PC-3 (cell line): ENCODE measurements at regions not wholly inside any gene's neighbourhood (a gene's known extent, or its start where the extent isn't known, plus 50 kb on each side); places are given as distances from the start of the nearest gene placed in this dataset.

ENCODE experiments used
- ATAC-seq: fragments of 200-7000 bp; cut with Tn5 transposase; 2 replicates; pipeline ENCODE4 v1.9.1; 2020; ENCODE audit warnings: mild to moderate bottlenecking, moderate library complexity
- BruUV-seq: library from RNA; stranded (reverse); fragments of 400-500 nt; replicated peaks from 2 replicates; lab custom pipeline; 2021; lab: Mats Ljungman, UMichigan
- CTCF ChIA-PET: fragments of 300-600 bp; sonication (Branson Sonifier 250); formaldehyde crosslinking; loops from one replicate; lab custom pipeline; 2022; ENCODE audit warnings: antibody characterized with exemption; lab: Charles Lee
- POLR2A ChIA-PET: fragments of 300-600 bp; sonication (Branson Sonifier 250); formaldehyde crosslinking; loops from one replicate; lab custom pipeline; 2022; ENCODE audit warnings: antibody characterized with exemption; ENCODE audit not compliant: unreplicated experiment; lab: Charles Lee
- DNase-seq: peaks from one replicate; pipeline ENCODE4 v3.0.0-alpha.2; 2015
- H2AFZ ChIP-seq: fragments of 300-600 bp; sonication (generic); 2 replicates; pipeline ENCODE4 v1.6.0; 2016; ENCODE audit warnings: antibody characterized with exemption, low read length
- H3F3A ChIP-seq: fragments of 300-600 bp; sonication (generic); one replicate; pipeline ENCODE4 v1.6.0; 2017; ENCODE audit warnings: antibody characterized with exemption, low read length, control low read depth, mild to moderate bottlenecking; ENCODE audit not compliant: unreplicated experiment
- H3K27ac ChIP-seq: fragments of 300-600 bp; sonication (generic); 2 replicates; pipeline ENCODE4 v1.5.1; 2016; ENCODE audit warnings: mild to moderate bottlenecking, low read length
- H3K27me3 ChIP-seq: fragments of 300-600 bp; sonication (generic); 2 replicates; pipeline ENCODE4 v1.6.1; 2016; ENCODE audit warnings: low read length, mixed read lengths
- H3K36me3 ChIP-seq: fragments of 300-600 bp; sonication (generic); 2 replicates; pipeline ENCODE4 v1.6.1; 2016; ENCODE audit warnings: low read depth, mixed run types, low read length, mixed read lengths
- H3K4me1 ChIP-seq: fragments of 300-600 bp; sonication (generic); 2 replicates; pipeline ENCODE4 v1.5.1; 2016; ENCODE audit warnings: low read length; ENCODE audit not compliant: insufficient read depth
- H3K4me2 ChIP-seq: fragments of 300-600 bp; sonication (generic); 2 replicates; pipeline ENCODE4 v1.6.0; 2016; ENCODE audit warnings: low read length
- H3K4me3 ChIP-seq: fragments of 300-600 bp; sonication (generic); 2 replicates; pipeline ENCODE4 v1.5.1; 2016; ENCODE audit warnings: mild to moderate bottlenecking, low read length, mixed read lengths
- H3K79me2 ChIP-seq: fragments of 300-600 bp; sonication (generic); 2 replicates; pipeline ENCODE4 v1.6.1; 2017; ENCODE audit warnings: low read length, mixed read lengths
- H3K9ac ChIP-seq: fragments of 300-600 bp; sonication (generic); 2 replicates; pipeline ENCODE4 v1.6.0; 2016; ENCODE audit warnings: mild to moderate bottlenecking, low read length
- H3K9me2 ChIP-seq: fragments of 300-600 bp; sonication (generic); replicated peaks from 2 replicates; pipeline ENCODE4 v1.6.1; 2016; ENCODE audit warnings: mixed run types, low read length, mixed read lengths
- H3K9me3 ChIP-seq: fragments of 300-600 bp; sonication (generic); 2 replicates; pipeline ENCODE4 v1.6.1; 2016; ENCODE audit warnings: low read length, mixed read lengths
- H4K20me1 ChIP-seq: fragments of 300-600 bp; sonication (generic); 2 replicates; pipeline ENCODE4 v1.6.1; 2016; ENCODE audit warnings: low read length, mixed read lengths
- CTCF ChIP-seq: fragments of 300-600 bp; sonication (generic); conservative IDR thresholded peaks from 2 replicates; pipeline ENCODE4 v1.5.1; 2017; ENCODE audit warnings: antibody characterized with exemption, low read depth, mild to moderate bottlenecking, low read length
- EZH2 ChIP-seq: fragments of 300-600 bp; sonication (generic); IDR thresholded peaks from one replicate; pipeline ENCODE4 v1.6.1; 2017; ENCODE audit warnings: antibody characterized with exemption, mild to moderate bottlenecking, low read length; ENCODE audit not compliant: unreplicated experiment
- EZH2phosphoT487 ChIP-seq: fragments of 300-600 bp; sonication (generic); IDR thresholded peaks from 2 replicates; pipeline ENCODE4 v1.6.1; 2018; ENCODE audit warnings: mild to moderate bottlenecking, antibody characterized with exemption, low read length, borderline replicate concordance
- intact Hi-C: fragments of 100-400 bp; cut with micrococcal nuclease; formaldehyde crosslinking; loops from 2 replicates; pipeline ENCODE4 v1.9.0; 2023

GRCh38 chr11:42837994-42838393, 473.8 kb upstream of the API5 start:
- H3K9ac ChIP-seq: no peak overlapping the region
- no TSS peak for BruUV-seq
- POLR2A ChIA-PET: no interaction called here
- H3K9me2 ChIP-seq: no peaks in the 10 kb centered on the region
- no peak overlapping the region for H3K27ac ChIP-seq
- TF ChIP-seq EZH2phosphoT487 (no peak), CTCF (no peak), EZH2 (no peak)
- no peak for DNase-seq
- H3K9me3 ChIP-seq: no peaks in the 10 kb centered on the region
- no peak for ATAC-seq
- H3K4me3 ChIP-seq: no peak overlapping the region
- H2AFZ ChIP-seq: no peak overlapping the region
- intact Hi-C loops: no loop called here
- H3K79me2 ChIP-seq: no peaks in the 10 kb centered on the region
- no peaks in the 10 kb centered on the region for H3K4me1 ChIP-seq
- H3K27me3 ChIP-seq: no peaks in the 10 kb centered on the region
- H3F3A ChIP-seq: no peaks in the 10 kb centered on the region
- H4K20me1 ChIP-seq: no peaks in the 10 kb centered on the region
- H3K36me3 ChIP-seq: no peaks in the 10 kb centered on the region
- no peak overlapping the region for H3K4me2 ChIP-seq
- CTCF ChIA-PET: no interaction called here

DNA sequence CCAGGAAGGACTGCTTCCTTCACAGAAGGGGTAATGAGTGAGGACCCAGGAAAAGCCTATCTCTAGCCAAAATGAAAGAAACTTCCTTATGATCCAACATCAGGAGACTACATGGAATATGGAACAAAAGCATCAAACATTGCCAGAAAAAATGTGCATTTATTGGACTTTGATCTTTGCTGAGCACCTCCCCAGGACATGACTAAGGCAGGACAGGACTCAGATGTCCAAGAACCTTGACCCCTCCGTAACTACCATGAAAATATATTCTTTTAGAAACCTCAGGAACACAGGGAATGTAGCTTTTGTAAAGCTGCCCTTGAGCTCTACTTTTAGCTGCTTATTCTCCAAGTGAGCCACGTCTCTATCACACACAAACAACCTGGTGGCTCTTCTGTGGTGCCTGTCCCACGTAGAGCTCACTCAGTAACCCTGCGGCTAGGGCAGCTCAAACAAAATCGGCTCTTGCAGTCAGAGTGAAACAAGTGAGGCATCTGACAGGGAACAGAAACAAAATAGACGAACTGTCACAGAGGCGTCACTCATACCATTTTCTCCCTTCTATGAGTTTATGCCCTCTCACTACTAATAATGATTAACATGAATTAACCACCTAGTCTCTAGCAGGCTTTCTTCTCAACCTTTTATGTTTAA, 471.5 kb upstream of the API5 start:
- no peak overlapping the region for H2AFZ ChIP-seq
- DNase-seq (no peak), ATAC-seq (no peak)
- H3K27ac ChIP-seq: no peak overlapping the region
- H3K9me2 ChIP-seq: no peaks in the 10 kb centered on the region
- H3K9ac ChIP-seq: no peak overlapping the region
- H3K79me2 ChIP-seq: no peaks in the 10 kb centered on the region
- no TSS peak for BruUV-seq
- H3F3A ChIP-seq: no peaks in the 10 kb centered on the region
- H3K4me2 ChIP-seq: no peak overlapping the region
- no peaks in the 10 kb centered on the region for H3K27me3 ChIP-seq
- H3K4me3 ChIP-seq: no peak overlapping the region
- H4K20me1 ChIP-seq: no peaks in the 10 kb centered on the region
- ChIA-PET POLR2A (no interaction called here), CTCF (interaction anchor here (0.5 kb wide), 1 partner anchor 1799 kb away, joined by 3 read pairs; no protein-coding TSS in a partner anchor)
- intact Hi-C loops: no loop called here
- no peaks in the 10 kb centered on the region for H3K36me3 ChIP-seq
- no peaks in the 10 kb centered on the region for H3K4me1 ChIP-seq
- H3K9me3 ChIP-seq: no peaks in the 10 kb centered on the region
- TF ChIP-seq CTCF: no peak
- TF ChIP-seq EZH2phosphoT487: no peak
- no peak for TF ChIP-seq EZH2

- no TSS peak for BruUV-seq
- ChIA-PET POLR2A (no interaction called here), CTCF (interaction anchor here (0.5 kb wide), 1 partner anchor 1798 kb away, joined by 3 read pairs; no protein-coding TSS in a partner anchor)
These were observed 470.9 kb upstream of the API5 start for GRCh38 chr11:42840860-42841259.

More at GRCh38 chr11:42840860-42841259, 470.9 kb upstream of the API5 start:
- DNase-seq: no peak
- Histone ChIP-seq H3K4me3 (no peak overlapping the region), H3K79me2 (no peaks in the 10 kb centered on the region), H3K9ac (no peak overlapping the region), H3K36me3 (no peaks in the 10 kb centered on the region), H4K20me1 (no peaks in the 10 kb centered on the region), H2AFZ (no peak overlapping the region), H3F3A (no peaks in the 10 kb centered on the region), H3K27ac (no peak overlapping the region), H3K27me3 (no peaks in the 10 kb centered on the region), H3K4me1 (no peaks in the 10 kb centered on the region), H3K9me2 (no peaks in the 10 kb centered on the region), H3K9me3 (no peaks in the 10 kb centered on the region), H3K4me2 (no peak overlapping the region)
- intact Hi-C loops: no loop called here
- no peak for ATAC-seq
- TF ChIP-seq EZH2 (no peak), EZH2phosphoT487 (no peak), CTCF (no peak)
